ENCODE measurements at regions not wholly inside any gene's neighbourhood (a gene's known extent, or its start where the extent isn't known, plus 50 kb on each side); places are given as distances from the start of the nearest gene placed in this dataset.

DNA sequence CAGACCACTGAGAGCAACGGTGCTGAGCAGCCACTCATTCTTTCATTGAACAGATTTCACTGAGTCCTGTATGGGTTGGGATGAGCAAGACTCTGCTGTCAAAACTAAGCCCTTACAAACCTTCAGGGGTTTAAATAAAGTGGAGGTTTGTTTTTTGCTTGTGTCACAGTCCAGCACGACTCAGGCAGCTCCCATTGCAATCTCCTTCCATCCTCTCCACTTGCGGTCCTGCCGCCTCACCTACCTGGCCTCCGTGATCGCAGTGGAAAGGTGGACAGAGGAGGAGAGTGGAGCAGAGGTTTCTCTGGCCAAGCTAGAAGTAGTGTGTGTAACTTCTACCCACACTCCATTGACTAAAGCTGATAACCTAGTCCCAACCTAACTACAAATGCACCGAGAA is 332.2 kb downstream of the ZNF516 start:
- ATAC-seq (no peak), DNase-seq (no peak)
- no peak overlapping the region for H3K27ac ChIP-seq
- H3K4me1 ChIP-seq, result no peaks in the 10 kb centered on the region
- intact Hi-C loops (cut with DNase I), result no loop called here
- H3K9me3 ChIP-seq, result no peaks in the 10 kb centered on the region
- no peaks in the 10 kb centered on the region for H3K36me3 ChIP-seq
- H3K4me3 ChIP-seq, result no peak overlapping the region
- no peak for TF ChIP-seq CTCF (IDR thresholded peaks at IDR 0.05)
- no peaks in the 10 kb centered on the region for H3K27me3 ChIP-seq

- ATAC-seq (no peak), DNase-seq (no peak)
- Histone ChIP-seq H3K27ac (no peak overlapping the region), H3K36me3 (no peaks in the 10 kb centered on the region), H3K27me3 (no peaks in the 10 kb centered on the region), H3K4me3 (no peak overlapping the region), H3K9me3 (no peaks in the 10 kb centered on the region), H3K4me1 (no peaks in the 10 kb centered on the region)
- intact Hi-C loops (cut with DNase I), result no loop called here
- no peak for TF ChIP-seq CTCF (IDR thresholded peaks at IDR 0.05)
Measured at GRCh38 chr18:76161983-76162382, 333.1 kb downstream of the ZNF516 start.

DNA sequence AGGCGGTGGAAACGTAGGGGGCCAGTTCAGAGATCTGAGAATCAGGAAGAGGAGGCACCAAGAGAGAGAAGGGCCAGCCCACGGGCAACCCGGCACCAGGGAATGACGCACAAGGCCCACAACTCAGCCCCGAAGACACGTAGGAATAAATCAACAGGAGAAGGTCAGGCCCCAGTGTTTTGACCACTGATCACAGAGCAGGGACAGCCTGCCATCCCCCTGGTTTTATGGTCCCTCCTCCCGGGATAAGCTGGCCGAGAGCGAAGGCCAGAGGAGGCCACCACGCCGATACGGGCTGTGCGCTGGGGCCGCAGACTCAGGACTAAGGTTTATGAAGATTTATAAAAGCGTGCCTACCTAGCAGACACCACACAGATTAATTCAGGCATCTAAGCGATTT is 341.4 kb downstream of the ZNF516 start:
- intact Hi-C loops (cut with DNase I), result no loop called here
- ATAC-seq (no peak), DNase-seq (no peak)
- Histone ChIP-seq H3K4me1 (no peaks in the 10 kb centered on the region), H3K36me3 (no peaks in the 10 kb centered on the region), H3K27me3 (no peaks in the 10 kb centered on the region), H3K27ac (no peak overlapping the region), H3K9me3 (no peaks in the 10 kb centered on the region), H3K4me3 (no peak overlapping the region)
- no peak for TF ChIP-seq CTCF (IDR thresholded peaks at IDR 0.05)

GRCh38 chr18:76149734-76150133 is 345.3 kb downstream of the ZNF516 start:
- no peaks in the 10 kb centered on the region for H3K9me3 ChIP-seq
- ATAC-seq (no peak), DNase-seq (no peak)

GRCh38 chr18:76149284-76149683 is 345.8 kb downstream of the ZNF516 start:
- Histone ChIP-seq H3K9me3 (no peaks in the 10 kb centered on the region), H3K4me3 (no peak overlapping the region), H3K27me3 (no peaks in the 10 kb centered on the region), H3K27ac (no peak overlapping the region), H3K36me3 (no peaks in the 10 kb centered on the region), H3K4me1 (no peaks in the 10 kb centered on the region)
- DNase-seq, result no peak
- intact Hi-C loops (cut with DNase I), result no loop called here
- no peak for TF ChIP-seq CTCF (IDR thresholded peaks at IDR 0.05)
- ATAC-seq, result no peak

More at GRCh38 chr18:76149734-76150133, 345.3 kb downstream of the ZNF516 start:
- H3K27me3 ChIP-seq, result no peaks in the 10 kb centered on the region
- no peak for TF ChIP-seq CTCF (IDR thresholded peaks at IDR 0.05)
- no peaks in the 10 kb centered on the region for H3K4me1 ChIP-seq
- intact Hi-C loops (cut with DNase I), result no loop called here
- no peak overlapping the region for H3K27ac ChIP-seq
- H3K4me3 ChIP-seq, result no peak overlapping the region
- H3K36me3 ChIP-seq, result no peaks in the 10 kb centered on the region
